MG63 (cell line): ENCODE measurements at regions not wholly inside any gene's neighbourhood (a gene's known extent, or its start where the extent isn't known, plus 50 kb on each side); places are given as distances from the start of the nearest gene placed in this dataset.
A peak's percentile ranks its signal among the peaks of the same experiment; 100 is the strongest.
"Not testable (repeated sequence)": the region's sequence is repeated elsewhere in the genome, so short reads cannot be mapped to it uniquely, and the experiment has no call there.

ENCODE experiments used
- DNase-seq: peaks from one replicate; pipeline ENCODE4 v3.0.0-alpha.2; 2020
- H3K27me3 ChIP-seq: fragments of 250-450 bp; sonication (Bioruptor Pico); 2 replicates; pipeline ENCODE4 v1.5.1; 2020; ENCODE audit warnings: mild to moderate bottlenecking, moderate library complexity
- H3K36me3 ChIP-seq: fragments of 250-450 bp; sonication (Bioruptor Pico); 2 replicates; pipeline ENCODE4 v1.5.1; 2020; ENCODE audit warnings: mild to moderate bottlenecking, moderate library complexity
- H3K4me3 ChIP-seq: fragments of 250-450 bp; sonication (Bioruptor Pico); 2 replicates; pipeline ENCODE4 v1.5.1; 2020; ENCODE audit warnings: mild to moderate bottlenecking, moderate library complexity
- H3K9me3 ChIP-seq: fragments of 250-450 bp; sonication (Bioruptor Pico); 2 replicates; pipeline ENCODE4 v1.5.1; 2020; ENCODE audit warnings: mild to moderate bottlenecking, moderate library complexity

DNA sequence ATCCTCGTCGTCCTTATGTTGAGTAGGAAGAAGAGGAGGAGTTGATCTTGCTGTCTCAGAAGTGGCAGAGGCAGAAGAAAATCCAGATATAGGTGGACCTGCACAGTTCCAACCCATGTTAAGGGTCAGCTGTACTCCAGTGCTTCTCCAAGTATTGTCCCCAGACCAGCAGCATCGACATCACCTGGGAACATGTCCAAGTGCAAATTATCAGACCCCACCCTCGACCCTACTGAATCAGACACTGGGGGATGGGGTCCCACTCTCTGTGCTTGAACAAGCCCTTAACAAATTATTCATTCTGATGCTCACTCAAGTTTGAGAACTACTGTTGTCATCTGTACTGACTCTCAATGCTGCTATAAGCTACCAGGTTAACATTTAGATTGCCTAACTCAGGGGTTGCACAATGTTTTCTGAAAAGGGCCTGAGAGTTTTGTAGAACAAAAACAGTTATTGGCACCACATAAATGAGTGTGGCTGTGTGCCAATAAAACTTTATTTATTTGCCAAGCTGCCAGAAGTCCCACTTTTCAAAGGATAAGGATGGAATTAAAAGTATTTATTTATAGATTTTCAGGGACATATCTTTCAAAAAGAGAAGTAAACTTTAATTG lies 226.7 kb upstream of the IPO5 start:
- Histone ChIP-seq H3K9me3 (no peaks in the 10 kb centered on the region), H3K36me3 (no peaks in the 10 kb centered on the region), H3K27me3 (0 out of 2 replicates have a peak, but pooled peaks cover 3% of the 10 kb centered on the region), H3K4me3 (no peak overlapping the region)
- no peak for DNase-seq

DNA sequence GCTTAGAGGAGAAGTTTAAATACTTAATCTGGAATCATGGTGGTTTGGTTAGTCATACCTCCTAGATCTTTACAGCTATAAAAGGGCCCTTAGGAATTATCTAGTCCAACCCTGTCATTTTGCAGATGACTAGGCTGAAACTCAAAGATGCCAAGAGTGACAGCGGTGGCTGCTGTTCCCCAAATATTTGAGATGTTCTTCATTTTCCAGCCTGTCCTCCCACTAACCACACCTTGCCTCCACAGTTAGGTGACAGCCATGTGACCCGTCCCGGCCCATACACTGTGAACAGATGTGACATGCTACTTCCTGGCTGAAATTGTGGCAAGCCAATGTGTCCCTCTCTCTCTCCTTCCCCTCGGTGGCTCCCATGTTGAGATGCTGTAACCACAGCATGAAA lies 225.5 kb upstream of the IPO5 start:
- no peaks in the 10 kb centered on the region for H3K9me3 ChIP-seq
- no peak for DNase-seq
- H3K4me3 ChIP-seq = no peak overlapping the region
- H3K27me3 ChIP-seq = no peaks in the 10 kb centered on the region
- H3K36me3 ChIP-seq = no peaks in the 10 kb centered on the region

DNA sequence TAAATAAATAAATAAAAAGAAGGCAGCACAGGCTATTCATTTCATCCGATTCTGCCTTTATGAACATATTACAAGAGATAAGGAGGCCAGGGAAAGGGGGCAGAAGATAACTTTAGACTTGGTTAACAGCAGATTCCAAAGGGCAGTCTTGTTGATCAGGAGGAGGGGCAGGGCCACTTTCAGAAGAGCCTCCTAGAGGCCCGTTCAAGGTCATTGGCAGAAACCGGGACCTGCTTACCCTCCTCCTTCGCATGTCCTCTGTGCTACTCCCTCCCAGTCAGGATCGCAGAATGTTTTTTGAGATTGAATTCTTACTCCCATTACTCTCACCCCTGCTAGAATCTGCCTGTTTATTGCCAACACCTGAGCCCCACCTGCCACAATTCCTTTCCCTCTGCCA lies 217.0 kb upstream of the IPO5 start:
- H3K9me3 ChIP-seq = no peaks in the 10 kb centered on the region
- H3K36me3 ChIP-seq = no peaks in the 10 kb centered on the region
- H3K27me3 ChIP-seq = peaks cover 7% of the 10 kb centered on the region
- DNase-seq = no peak
- no peak overlapping the region for H3K4me3 ChIP-seq

DNA sequence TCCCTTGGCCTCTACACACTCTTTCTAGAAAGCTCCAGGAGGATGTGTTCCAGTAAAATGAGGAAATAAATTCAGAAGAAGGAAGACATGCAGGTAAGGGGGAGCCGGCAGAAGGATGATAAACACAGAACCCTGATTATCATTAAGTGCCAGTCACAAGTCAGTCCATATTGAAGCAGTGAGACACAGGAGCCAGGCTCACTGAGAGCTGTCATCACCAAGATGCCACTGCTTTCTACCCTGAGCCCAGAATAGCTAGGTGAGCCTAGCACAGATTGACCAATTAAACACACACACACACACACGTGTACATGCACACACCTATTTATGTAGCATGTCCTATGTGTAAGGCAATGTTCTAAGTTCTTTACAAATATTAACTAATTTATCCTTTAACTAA lies 211.4 kb upstream of the IPO5 start:
- Histone ChIP-seq H3K27me3 (peaks cover 7% of the 10 kb centered on the region), H3K4me3 (no peak overlapping the region), H3K9me3 (no peaks in the 10 kb centered on the region), H3K36me3 (no peaks in the 10 kb centered on the region)
- no peak for DNase-seq

DNA sequence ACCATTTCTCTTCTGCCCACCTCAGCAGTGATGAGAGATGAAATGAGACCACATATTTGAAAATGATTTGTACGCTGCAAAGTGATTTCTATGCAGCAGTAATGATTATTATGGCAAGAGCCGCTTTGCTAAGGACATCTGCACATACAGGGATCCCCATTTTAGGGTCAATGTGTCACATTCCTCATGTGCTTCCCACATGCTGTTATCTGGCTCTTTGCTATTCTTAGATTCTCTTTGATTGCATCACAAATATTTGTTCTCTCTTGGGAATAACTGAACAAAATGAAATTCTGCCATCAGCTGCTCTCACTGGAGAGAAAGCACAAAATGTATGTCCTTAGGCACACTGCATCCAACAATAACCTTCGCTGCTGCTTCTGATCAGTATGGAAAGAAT lies 209.5 kb upstream of the IPO5 start:
- Histone ChIP-seq H3K36me3 (no peaks in the 10 kb centered on the region), H3K4me3 (no peak overlapping the region), H3K27me3 (peaks cover under 1% of the 10 kb centered on the region; the same call in 1 of the 2 replicates), H3K9me3 (no peaks in the 10 kb centered on the region)
- no peak for DNase-seq

DNA sequence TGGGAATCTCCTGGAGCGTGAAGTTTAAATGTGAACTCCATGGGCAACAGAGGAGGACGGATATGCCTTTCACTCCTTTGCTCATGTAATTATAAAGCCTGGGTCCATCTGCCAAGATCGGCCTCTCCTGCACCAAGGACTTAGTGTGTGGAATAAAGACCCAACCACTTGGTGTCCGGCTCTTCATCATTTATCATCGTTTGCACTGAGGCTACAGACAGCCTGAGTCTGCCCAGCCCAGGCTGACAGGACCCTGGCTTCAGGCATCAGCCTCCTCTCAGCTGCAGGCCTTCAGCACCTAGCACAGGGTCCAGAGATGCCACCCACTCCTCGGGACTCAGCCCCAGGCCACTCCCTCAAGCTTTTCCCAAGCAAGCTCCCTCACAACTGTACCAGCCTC lies 206.8 kb upstream of the IPO5 start:
- Histone ChIP-seq H3K9me3 (no peaks in the 10 kb centered on the region), H3K27me3 (no peaks in the 10 kb centered on the region), H3K36me3 (no peaks in the 10 kb centered on the region), H3K4me3 (no peak overlapping the region)
- DNase-seq = no peak

DNA sequence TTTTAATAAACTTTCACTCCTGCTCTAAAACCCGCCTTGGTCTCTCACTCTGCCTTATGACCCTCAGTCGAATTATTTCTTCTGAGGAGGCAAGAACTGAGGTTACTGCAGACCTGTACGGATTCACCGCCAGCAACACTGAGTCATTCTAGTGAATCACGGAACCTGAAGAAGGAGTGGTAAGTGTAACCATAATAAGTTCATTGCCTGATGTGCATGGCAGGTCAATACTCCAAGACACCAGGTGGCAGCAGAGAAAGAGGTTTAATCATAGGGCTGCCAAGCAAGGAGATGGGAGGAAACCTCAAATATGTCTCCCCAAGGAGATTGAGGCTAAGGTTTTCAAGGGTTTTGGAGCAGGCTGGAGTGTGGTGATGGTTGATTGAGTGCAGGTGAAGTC lies 204.3 kb upstream of the IPO5 start:
- no peaks in the 10 kb centered on the region for H3K9me3 ChIP-seq
- DNase-seq = peak; percentile 12
- H3K36me3 ChIP-seq = no peaks in the 10 kb centered on the region

DNA sequence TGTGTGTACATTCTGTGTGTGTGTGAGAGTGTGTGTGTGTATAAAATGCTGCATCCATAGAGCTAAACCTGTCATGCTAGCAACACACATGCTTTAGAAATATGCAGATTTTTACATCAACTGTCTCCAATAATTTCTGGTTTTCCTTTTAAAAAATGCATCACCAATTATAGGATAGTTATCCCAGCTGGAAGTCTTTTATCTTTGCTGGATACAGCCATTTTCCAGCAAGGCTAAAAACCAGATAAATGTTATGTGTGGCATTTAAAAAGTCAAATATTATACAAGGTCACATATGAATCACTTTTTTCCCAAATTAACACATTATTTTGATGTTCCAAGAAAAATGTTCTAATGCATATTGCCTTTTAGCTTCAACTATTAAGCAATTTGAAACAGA lies 202.0 kb upstream of the IPO5 start:
- Histone ChIP-seq H3K9me3 (no peaks in the 10 kb centered on the region), H3K36me3 (no peaks in the 10 kb centered on the region)
- no peak for DNase-seq

More for the DNA sequence above, 204.3 kb upstream of the IPO5 start:
- H3K4me3 ChIP-seq = no peak overlapping the region
- no peaks in the 10 kb centered on the region for H3K27me3 ChIP-seq

DNA sequence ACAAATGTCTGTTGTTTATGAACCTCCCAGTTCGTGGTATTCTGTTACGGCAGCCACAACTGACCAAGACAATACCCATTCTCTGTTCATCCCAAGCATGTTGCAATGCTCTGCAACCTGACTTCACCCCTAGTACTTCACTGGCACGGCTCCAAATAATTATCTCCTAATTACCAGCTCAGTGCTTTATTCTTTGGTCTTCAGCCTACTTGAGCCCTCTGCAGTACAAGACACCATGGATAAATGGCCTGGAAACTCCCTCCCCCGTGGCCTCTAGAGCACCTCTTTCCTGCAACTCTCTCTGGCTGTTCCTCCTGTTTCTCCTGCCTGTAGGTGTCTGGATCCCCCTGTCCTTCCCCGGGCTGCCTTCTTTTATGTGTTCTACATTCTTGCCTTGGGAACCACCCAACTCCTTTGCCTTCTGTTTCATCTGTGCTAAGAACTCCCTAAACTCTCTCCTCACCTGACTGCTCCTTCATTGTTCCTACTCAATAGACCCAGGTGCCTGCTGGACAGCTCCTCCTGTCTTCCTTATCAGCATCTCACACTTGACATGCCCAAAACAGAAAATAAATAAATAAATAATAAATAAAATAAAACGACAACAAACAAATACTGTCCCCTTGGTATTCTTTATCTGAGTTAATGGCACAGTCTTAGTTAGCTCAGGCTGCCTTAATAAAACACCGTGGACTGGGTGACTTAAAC lies 200.4 kb upstream of the IPO5 start:
- Histone ChIP-seq H3K4me3 (no peak overlapping the region), H3K36me3 (no peaks in the 10 kb centered on the region), H3K9me3 (no peaks in the 10 kb centered on the region), H3K27me3 (no peaks in the 10 kb centered on the region)
- DNase-seq = no peak

More for the DNA sequence above, 202.0 kb upstream of the IPO5 start:
- no peak overlapping the region for H3K4me3 ChIP-seq
- H3K27me3 ChIP-seq = no peaks in the 10 kb centered on the region

DNA sequence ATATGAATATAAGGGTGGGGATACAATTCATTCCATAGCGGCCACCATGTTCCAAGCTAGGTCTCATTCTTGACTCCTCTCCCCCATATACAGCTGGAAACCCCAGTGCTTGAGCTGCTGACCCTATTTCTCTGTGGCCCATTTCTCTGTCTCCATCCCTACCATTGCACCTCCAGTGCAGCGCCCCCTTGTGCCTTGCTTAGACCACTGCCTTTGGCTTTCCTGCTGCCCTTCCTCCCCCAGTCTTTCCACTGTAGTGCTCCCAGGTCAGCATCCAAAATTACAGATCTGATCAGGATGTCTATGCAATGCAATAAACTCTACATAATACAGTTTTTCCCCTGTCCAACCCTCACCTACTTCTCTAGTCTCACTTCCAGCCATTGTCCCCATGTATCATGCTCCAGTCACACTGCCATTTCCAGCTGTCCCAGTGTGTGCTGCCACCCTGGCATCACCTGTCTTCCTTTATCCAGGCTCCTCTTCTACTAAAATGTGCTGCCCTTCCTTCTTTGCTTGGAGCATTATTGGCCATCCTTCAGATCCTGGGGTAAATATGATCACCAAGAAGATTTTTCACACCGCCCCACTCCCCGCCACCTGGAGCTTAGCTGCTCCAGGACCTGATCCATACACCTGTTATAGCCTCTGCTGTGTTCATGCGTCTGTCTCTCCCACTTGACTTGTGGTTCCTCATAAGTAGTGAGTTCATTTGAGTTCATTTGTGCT lies 199.4 kb upstream of the IPO5 start:
- no peaks in the 10 kb centered on the region for H3K9me3 ChIP-seq
- no peak overlapping the region for H3K4me3 ChIP-seq
- no peak for DNase-seq
- no peaks in the 10 kb centered on the region for H3K36me3 ChIP-seq
- 0 out of 2 replicates have a peak, but pooled peaks cover 3% of the 10 kb centered on the region for H3K27me3 ChIP-seq

DNA sequence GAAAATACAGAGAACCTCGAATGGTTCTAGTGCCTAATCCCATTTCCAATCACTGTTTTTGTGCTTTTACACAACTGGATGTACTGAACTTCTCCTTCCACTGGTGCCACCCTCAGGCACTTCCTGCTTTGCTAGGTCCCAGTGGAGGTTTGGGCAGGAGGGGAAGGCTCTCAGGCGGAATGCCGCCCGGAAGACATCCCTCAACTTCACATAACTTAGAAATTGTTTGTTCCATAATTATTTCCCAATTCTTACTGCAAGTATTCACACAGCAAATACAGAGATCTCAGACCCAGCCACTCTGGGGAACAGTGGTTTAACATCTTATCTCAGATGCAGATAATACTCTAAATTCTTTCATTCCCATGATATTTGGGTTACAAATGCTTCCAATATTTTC lies 195.7 kb upstream of the IPO5 start:
- Histone ChIP-seq H3K4me3 (no peak overlapping the region), H3K27me3 (0 out of 2 replicates have a peak, but pooled peaks cover 3% of the 10 kb centered on the region), H3K9me3 (no peaks in the 10 kb centered on the region), H3K36me3 (no peaks in the 10 kb centered on the region)
- DNase-seq = no peak

DNA sequence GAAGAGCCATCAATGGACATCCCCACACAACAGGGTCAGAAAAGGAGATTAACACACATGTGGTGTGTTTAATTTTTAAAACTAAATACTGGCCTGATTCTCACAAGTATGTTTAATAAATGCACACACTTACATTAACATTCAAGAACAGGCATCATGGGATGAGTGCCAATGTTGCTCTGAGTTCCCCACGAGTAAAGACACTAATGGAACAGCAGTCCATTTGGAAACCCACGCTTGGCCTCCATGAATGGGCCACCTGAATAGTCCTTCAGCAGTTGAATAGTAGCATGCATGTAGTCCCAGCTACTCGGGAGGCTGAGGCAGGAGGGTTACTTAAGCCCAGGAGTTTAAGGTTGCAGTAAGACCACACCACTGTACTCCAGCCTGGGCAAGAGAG lies 195.2 kb upstream of the IPO5 start:
- Histone ChIP-seq H3K9me3 (no peaks in the 10 kb centered on the region), H3K36me3 (no peaks in the 10 kb centered on the region), H3K27me3 (0 out of 2 replicates have a peak, but pooled peaks cover 3% of the 10 kb centered on the region), H3K4me3 (no peak overlapping the region)
- no peak for DNase-seq

DNA sequence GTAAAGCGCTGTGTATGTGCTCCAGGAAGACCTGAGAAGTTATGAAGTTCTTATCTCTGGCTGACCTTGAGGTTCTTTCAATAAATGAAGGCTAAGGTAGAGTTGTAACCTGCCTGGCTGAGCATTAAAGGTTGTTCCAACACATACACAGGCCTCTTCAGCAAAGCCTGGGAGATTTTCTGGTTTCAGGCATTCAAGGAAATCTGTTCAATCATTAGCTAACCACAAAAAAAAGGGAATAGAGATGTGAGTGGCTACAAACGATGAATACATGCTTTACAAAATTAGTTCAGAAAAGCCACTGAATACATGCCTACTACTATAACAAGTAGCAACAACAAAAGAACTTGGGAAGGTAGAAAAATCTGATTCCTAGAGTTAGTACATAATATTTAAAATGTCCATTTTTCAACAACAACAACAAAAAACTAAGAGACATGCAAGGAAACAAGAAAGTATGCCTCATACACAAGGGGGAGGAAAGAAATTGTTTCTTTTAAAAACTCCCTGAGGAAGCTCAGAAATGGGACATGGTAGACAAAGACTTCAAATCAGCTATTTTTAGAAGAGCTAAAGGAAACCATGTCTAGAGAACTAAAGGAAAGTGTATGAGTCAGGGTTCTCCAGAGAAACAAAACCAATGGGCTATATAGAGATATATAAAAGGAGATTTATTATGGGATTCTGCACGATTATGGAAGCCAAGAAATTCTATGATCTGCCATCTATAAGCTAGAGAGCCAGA lies 191.5 kb upstream of the IPO5 start:
- no peaks in the 10 kb centered on the region for H3K36me3 ChIP-seq
- DNase-seq = no peak
- no peaks in the 10 kb centered on the region for H3K9me3 ChIP-seq
- H3K4me3 ChIP-seq = no peak overlapping the region
- H3K27me3 ChIP-seq = 0 out of 2 replicates have a peak, but pooled peaks cover 3% of the 10 kb centered on the region

DNA sequence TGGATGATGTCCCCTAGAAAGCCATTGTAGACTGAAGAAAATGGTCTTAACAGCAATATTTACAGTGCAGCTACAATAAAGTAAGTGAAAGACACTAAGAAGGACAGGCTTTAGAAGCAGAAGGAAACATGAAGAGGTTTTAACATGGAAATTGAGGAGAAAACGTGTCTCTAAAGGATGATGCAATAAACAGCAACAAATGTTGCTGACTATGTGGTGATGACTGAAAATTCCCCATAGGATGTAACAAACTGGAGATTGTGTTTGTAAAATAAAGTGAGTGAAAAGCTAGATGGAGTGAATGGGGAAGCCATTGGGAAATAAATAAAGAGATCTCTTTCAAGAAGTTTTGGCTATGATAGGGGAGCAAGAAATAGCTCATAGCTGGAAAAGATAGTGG lies 186.7 kb upstream of the IPO5 start:
- H3K36me3 ChIP-seq = no peaks in the 10 kb centered on the region
- no peaks in the 10 kb centered on the region for H3K9me3 ChIP-seq
- no peak for DNase-seq
- no peaks in the 10 kb centered on the region for H3K27me3 ChIP-seq
- H3K4me3 ChIP-seq = no peak overlapping the region

DNA sequence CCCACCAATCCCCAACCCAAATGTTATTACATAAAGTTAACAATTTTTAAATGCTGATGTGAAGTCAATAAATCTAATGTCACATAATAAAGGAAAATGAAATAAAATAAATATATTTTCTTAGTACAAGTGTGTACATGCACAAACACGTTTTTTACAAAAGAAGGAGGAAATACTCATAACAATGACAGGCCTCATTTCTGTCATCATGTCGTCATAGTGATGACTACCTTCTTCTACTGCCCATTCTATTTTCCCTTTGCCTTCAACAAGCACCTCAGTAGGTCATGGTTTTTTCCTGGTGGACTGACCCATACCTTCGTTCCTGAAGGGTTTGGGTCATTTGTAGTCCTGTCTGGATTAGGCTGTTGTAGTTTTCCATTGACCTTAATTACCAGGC lies 185.3 kb upstream of the IPO5 start:
- DNase-seq = no peak
- Histone ChIP-seq H3K4me3 (no peak overlapping the region), H3K36me3 (no peaks in the 10 kb centered on the region), H3K9me3 (no peaks in the 10 kb centered on the region), H3K27me3 (no peaks in the 10 kb centered on the region)

DNA sequence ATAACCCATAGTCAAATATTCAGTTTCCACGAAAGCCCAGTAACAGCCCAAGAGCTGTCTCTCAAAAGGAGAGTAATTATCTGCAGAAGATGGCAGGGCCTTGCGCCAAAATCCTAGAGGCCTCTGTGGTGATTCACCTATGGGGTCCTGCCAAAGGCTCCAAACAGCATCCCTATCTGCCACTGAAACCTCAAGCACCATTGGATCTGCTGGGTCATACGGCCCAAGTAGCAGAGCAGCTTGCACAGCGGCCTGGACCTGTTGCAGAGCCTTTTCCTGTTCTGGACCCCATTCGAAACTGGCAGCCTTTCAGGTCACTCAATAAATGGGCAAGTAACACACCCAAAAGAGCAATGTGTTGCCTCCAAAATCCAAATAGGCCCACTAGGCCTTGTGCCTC lies 183.2 kb upstream of the IPO5 start:
- H3K4me3 ChIP-seq = not testable (repeated sequence)
- peak; percentile 70 for DNase-seq

DNA sequence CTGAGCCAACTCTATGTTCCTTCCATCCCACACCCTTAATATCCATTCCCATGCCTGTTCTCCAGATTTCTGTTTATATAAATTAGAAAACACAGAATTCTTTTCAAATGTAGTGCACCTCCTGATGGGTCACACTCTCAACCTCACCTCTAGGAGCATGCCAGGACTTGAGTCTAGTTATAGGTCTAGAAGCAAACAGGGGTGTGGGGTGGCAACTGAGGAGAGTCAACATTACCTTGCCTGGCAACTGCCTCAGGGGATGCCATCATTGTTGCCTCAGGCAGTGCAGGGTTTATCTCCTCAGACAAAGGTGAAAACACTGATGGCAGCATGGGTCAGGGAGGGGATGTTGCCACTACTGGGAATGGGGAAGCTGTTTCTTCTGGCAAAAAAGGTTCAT lies 181.0 kb upstream of the IPO5 start:
- H3K9me3 ChIP-seq, H3K36me3 ChIP-seq, H3K4me3 ChIP-seq, DNase-seq, H3K27me3 ChIP-seq: not testable (repeated sequence)

More for the DNA sequence above, 183.2 kb upstream of the IPO5 start:
- H3K27me3 ChIP-seq, H3K9me3 ChIP-seq, H3K36me3 ChIP-seq: not testable (repeated sequence)
